H9 (cell line): ENCODE measurements at regions not wholly inside any gene's neighbourhood (a gene's known extent, or its start where the extent isn't known, plus 50 kb on each side); places are given as distances from the start of the nearest gene placed in this dataset.

ENCODE experiments used
- DNase-seq: peaks from one replicate; pipeline ENCODE4 v3.0.0-alpha.2; 2017
- H2AFZ ChIP-seq: one replicate; pipeline ENCODE4 v1.6.1; 2013; ENCODE audit warnings: mild to moderate bottlenecking, low read length, control low read depth, moderate library complexity
- H2AK5ac ChIP-seq: 2 replicates; pipeline ENCODE4 v1.6.1; 2013; ENCODE audit warnings: low read length, control low read depth, mixed read lengths; ENCODE audit not compliant: insufficient read length
- H2BK120ac ChIP-seq: one replicate; pipeline ENCODE4 v1.6.1; 2013; ENCODE audit warnings: low read depth, mild to moderate bottlenecking, low read length, control low read depth, inconsistent platforms; ENCODE audit not compliant: poor library complexity, severe bottlenecking
- H2BK12ac ChIP-seq: 2 replicates; pipeline ENCODE4 v1.6.1; 2013; ENCODE audit warnings: low read length, control low read depth, mixed read lengths, low read depth; ENCODE audit not compliant: insufficient read length
- H2BK15ac ChIP-seq: 2 replicates; pipeline ENCODE4 v1.6.1; 2013; ENCODE audit warnings: low read depth, low read length, control low read depth
- H2BK20ac ChIP-seq: one replicate; pipeline ENCODE4 v1.6.1; 2013; ENCODE audit warnings: low read depth, mild to moderate bottlenecking, low read length, control low read depth, inconsistent platforms; ENCODE audit not compliant: poor library complexity, severe bottlenecking
- H2BK5ac ChIP-seq: 2 replicates; pipeline ENCODE4 v1.6.1; 2013; ENCODE audit warnings: low read length, control low read depth, mixed read lengths; ENCODE audit not compliant: insufficient read length
- H3K14ac ChIP-seq: 2 replicates; pipeline ENCODE4 v1.6.1; 2013; ENCODE audit warnings: low read length, control low read depth; ENCODE audit not compliant: insufficient read depth
- H3K18ac ChIP-seq: 2 replicates; pipeline ENCODE4 v1.6.1; 2013; ENCODE audit warnings: low read depth, mild to moderate bottlenecking, mixed read lengths, low read length, control low read depth; ENCODE audit not compliant: insufficient read length
- H3K23ac ChIP-seq: 2 replicates; pipeline ENCODE4 v1.6.1; 2013; ENCODE audit warnings: low read length, control low read depth, mixed read lengths, low read depth; ENCODE audit not compliant: insufficient read length
- H3K23me2 ChIP-seq: 2 replicates; pipeline ENCODE4 v1.6.1; 2013; ENCODE audit warnings: low read depth, mild to moderate bottlenecking, mixed read lengths, low read length, control low read depth; ENCODE audit not compliant: insufficient read length, poor library complexity, severe bottlenecking
- H3K27ac ChIP-seq: 2 replicates; pipeline ENCODE4 v1.5.1; 2013; ENCODE audit warnings: low read length, control low read depth, mixed read lengths, low read depth; ENCODE audit not compliant: insufficient read length
- H3K27me3 ChIP-seq: 2 replicates; pipeline ENCODE4 v1.6.1; 2013; ENCODE audit warnings: low read length, control low read depth, inconsistent platforms; ENCODE audit not compliant: insufficient read depth
- H3K4ac ChIP-seq: 2 replicates; pipeline ENCODE4 v1.6.1; 2013; ENCODE audit warnings: low read depth, mild to moderate bottlenecking, control low read depth, inconsistent platforms, low read length, moderate library complexity
- H3K4me1 ChIP-seq: 2 replicates; pipeline ENCODE4 v1.6.1; 2013; ENCODE audit warnings: low read length, control low read depth, inconsistent platforms; ENCODE audit not compliant: insufficient read depth
- H3K4me2 ChIP-seq: 2 replicates; pipeline ENCODE4 v1.6.1; 2013; ENCODE audit warnings: low read length, control low read depth, mixed read lengths; ENCODE audit not compliant: insufficient read length, insufficient read depth
- H3K56ac ChIP-seq: 2 replicates; pipeline ENCODE4 v1.6.1; 2013; ENCODE audit warnings: low read depth, mild to moderate bottlenecking, mixed read lengths, low read length, control low read depth; ENCODE audit not compliant: insufficient read length
- H3K79me1 ChIP-seq: 2 replicates; pipeline ENCODE4 v1.6.1; 2013; ENCODE audit warnings: low read depth, mild to moderate bottlenecking, moderate library complexity, low read length, control low read depth, inconsistent platforms; ENCODE audit not compliant: insufficient read depth, poor library complexity, severe bottlenecking
- H3K79me2 ChIP-seq: 2 replicates; pipeline ENCODE4 v1.6.1; 2013; ENCODE audit warnings: low read length, control low read depth, inconsistent platforms; ENCODE audit not compliant: insufficient read depth
- H3K9ac ChIP-seq: 2 replicates; pipeline ENCODE4 v1.6.1; 2013; ENCODE audit warnings: low read length, control low read depth, mixed read lengths; ENCODE audit not compliant: insufficient read length; ENCODE audit errors: extremely low read depth
- H3K9me3 ChIP-seq: one replicate; pipeline ENCODE4 v1.6.1; 2013; ENCODE audit warnings: low read depth, low read length, inconsistent platforms; ENCODE audit not compliant: control insufficient read depth
- H3T11ph ChIP-seq: one replicate; pipeline ENCODE4 v1.6.1; 2013; ENCODE audit warnings: mild to moderate bottlenecking, low read length, control low read depth, inconsistent platforms
- H4K20me1 ChIP-seq: one replicate; pipeline ENCODE4 v1.6.1; 2013; ENCODE audit not compliant: control insufficient read depth, insufficient read length, insufficient read depth
- H4K5ac ChIP-seq: 2 replicates; pipeline ENCODE4 v1.6.1; 2013; ENCODE audit warnings: low read depth, mild to moderate bottlenecking, mixed read lengths, low read length, control low read depth; ENCODE audit not compliant: insufficient read length
- H4K8ac ChIP-seq: replicated peaks from 2 replicates; pipeline ENCODE4 v1.6.1; 2013; ENCODE audit warnings: low read length, control low read depth, mixed read lengths, low read depth; ENCODE audit not compliant: insufficient read length
- H4K91ac ChIP-seq: 2 replicates; pipeline ENCODE4 v1.6.1; 2013; ENCODE audit warnings: low read depth, mild to moderate bottlenecking, moderate library complexity, mixed read lengths, low read length, control low read depth; ENCODE audit not compliant: insufficient read length
- H3K27ac Mint-ChIP-seq, 3 experiments: 2 replicates in 2 of 3; 3 replicates in 1 of 3; pipeline ENCODE4 v1.8.0; 2020 to 2021; ENCODE audit warnings: mixed read lengths in 3 of 3, mild to moderate bottlenecking in 1 of 3, moderate library complexity in 1 of 3
- H3K27me3 Mint-ChIP-seq: 2 replicates; pipeline ENCODE4 v1.8.0; 2021; ENCODE audit warnings: low read depth, mild to moderate bottlenecking, moderate library complexity, mixed read lengths
- H3K36me3 Mint-ChIP-seq, 3 experiments: 2 replicates in 2 of 3; 3 replicates in 1 of 3; pipeline ENCODE4 v1.8.0; 2020 to 2021; ENCODE audit warnings: low read depth in 3 of 3, mixed read lengths in 3 of 3; ENCODE audit not compliant: insufficient read depth in 1 of 3
- H3K4me1 Mint-ChIP-seq, 2 experiments: 2 replicates each; pipeline ENCODE4 v1.8.0; 2020; ENCODE audit warnings: mixed read lengths in 2 of 2
- H3K4me3 Mint-ChIP-seq, 2 experiments: 2 replicates in 1 of 2; 3 replicates in 1 of 2; pipeline ENCODE4 v1.8.0; 2020 to 2021; ENCODE audit warnings: mild to moderate bottlenecking in 2 of 2, mixed read lengths in 2 of 2, moderate library complexity in 1 of 2
- H3K9me3 Mint-ChIP-seq, 2 experiments: 2 replicates in 1 of 2; 3 replicates in 1 of 2; pipeline ENCODE4 v1.8.0; 2020; ENCODE audit warnings: mild to moderate bottlenecking in 2 of 2, mixed read lengths in 2 of 2, moderate library complexity in 1 of 2
- CTCF ChIP-seq: fragments of 200-600 bp; sonication (generic); conservative IDR thresholded peaks from 3 replicates; pipeline ENCODE4 v1.8.0; 2021; ENCODE audit warnings: antibody characterized with exemption, mild to moderate bottlenecking

GRCh38 chr13:61252213-61252612 is 163.4 kb downstream of the PCDH20 start:
- Histone ChIP-seq H4K20me1 (no peaks in the 10 kb centered on the region), H3K79me2 (no peaks in the 10 kb centered on the region), H2BK20ac (no peak overlapping the region), H2BK12ac (no peak overlapping the region), H4K5ac (no peak overlapping the region), H3K23me2 (no peaks in the 10 kb centered on the region), H3K23ac (no peak overlapping the region), H3K56ac (no peak overlapping the region), H4K91ac (no peak overlapping the region), H3K18ac (no peak overlapping the region), H2BK5ac (no peak overlapping the region), H3K79me1 (no peaks in the 10 kb centered on the region), H3K27ac (no peak overlapping the region), H2AK5ac (no peak overlapping the region), H2BK120ac (no peak overlapping the region), H3K4ac (no peak overlapping the region), H2BK15ac (no peak overlapping the region), H3K4me2 (no peak overlapping the region), H3T11ph (no peak overlapping the region), H4K8ac (no peak overlapping the region), H2AFZ (no peak overlapping the region), H3K4me1 (no peaks in the 10 kb centered on the region), H3K14ac (no peak overlapping the region), H3K27me3 (no peaks in the 10 kb centered on the region), H3K9ac (no peak overlapping the region), H3K9me3 (no peaks in the 10 kb centered on the region)
- Mint-ChIP-seq H3K4me1 (peaks cover 10 to 14% of the 10 kb centered on the region in 2 experiments), H3K27me3 (no peaks in the 10 kb centered on the region), H3K27ac (no peak overlapping the region), H3K36me3 (peaks cover 0 to 4% (median 0%) of the 10 kb centered on the region in 3 experiments; a peak in 2 of 7 replicates), H3K4me3 (no peak overlapping the region), H3K9me3 (no peaks in the 10 kb centered on the region; a peak in 1 of 5 replicates)
- no peak for DNase-seq
- TF ChIP-seq CTCF = no peak
